AG08396 (cell line): ENCODE measurements at regions not wholly inside any gene's neighbourhood (a gene's known extent, or its start where the extent isn't known, plus 50 kb on each side); places are given as distances from the start of the nearest gene placed in this dataset.
"Not testable (repeated sequence)": the region's sequence is repeated elsewhere in the genome, so short reads cannot be mapped to it uniquely, and the experiment has no call there.

Source experiments
- DNase-seq: peaks from one replicate; pipeline ENCODE4 v3.0.0; 2012; ENCODE audit warnings: low spot score, mixed read lengths

DNA sequence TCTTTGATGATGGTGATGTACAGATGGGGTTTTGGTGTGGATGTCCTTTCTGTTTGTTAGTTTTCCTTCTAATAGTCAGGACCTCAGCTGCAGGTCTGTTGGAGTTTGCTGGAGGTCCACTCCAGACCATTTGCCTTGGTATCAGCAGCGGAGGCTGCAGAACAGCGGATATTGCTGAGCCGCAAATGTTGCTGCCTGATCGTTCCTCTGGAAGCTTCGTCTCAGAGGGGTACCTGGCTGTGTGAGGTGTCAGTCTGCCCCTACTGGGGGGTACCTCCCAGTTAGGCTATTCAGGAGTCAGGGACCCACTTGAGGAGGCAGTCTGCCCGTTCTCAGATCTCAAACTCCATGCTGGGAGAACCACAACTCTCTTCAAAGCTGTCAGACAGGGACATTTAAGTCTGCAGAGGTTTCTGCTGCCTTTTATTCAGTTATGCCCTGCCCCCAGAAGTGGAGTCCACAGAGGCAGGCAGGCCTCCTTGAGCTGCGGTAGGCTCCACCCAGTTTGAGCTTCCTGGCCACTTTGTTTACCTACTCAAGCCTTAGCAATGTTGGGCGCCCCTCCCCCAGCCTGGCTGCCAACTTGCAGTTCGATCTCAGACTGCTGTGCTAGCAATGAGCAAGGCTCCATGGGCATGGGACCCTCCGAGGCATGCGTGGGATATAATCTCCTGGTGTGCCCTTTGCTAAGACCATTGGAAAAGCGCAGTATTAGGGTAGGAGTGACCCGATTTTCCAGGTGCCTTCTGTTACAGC lies 264.5 kb downstream of the MATN1 start:
- not testable (repeated sequence) for DNase-seq

GRCh38 chr1:30452925-30453324 lies 270.5 kb downstream of the MATN1 start:
- DNase-seq, result no peak

DNA sequence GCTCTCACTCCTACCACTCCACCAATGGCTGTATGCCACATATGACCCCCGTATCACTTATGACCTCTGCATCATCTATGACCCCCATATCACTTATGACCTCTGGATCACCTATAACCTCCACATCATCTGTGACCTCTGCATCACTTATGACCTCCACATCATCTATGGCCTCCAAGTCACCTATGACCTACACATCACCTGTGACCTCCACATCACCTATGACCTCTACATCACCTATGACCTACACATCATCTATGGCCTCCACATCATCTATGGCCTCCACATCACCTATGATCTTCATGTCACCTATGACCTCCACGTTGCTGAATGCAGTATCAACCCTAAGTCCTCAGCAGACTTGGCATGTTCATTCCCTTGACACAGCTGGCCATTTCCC lies 271.2 kb downstream of the MATN1 start:
- DNase-seq, result no peak

DNA sequence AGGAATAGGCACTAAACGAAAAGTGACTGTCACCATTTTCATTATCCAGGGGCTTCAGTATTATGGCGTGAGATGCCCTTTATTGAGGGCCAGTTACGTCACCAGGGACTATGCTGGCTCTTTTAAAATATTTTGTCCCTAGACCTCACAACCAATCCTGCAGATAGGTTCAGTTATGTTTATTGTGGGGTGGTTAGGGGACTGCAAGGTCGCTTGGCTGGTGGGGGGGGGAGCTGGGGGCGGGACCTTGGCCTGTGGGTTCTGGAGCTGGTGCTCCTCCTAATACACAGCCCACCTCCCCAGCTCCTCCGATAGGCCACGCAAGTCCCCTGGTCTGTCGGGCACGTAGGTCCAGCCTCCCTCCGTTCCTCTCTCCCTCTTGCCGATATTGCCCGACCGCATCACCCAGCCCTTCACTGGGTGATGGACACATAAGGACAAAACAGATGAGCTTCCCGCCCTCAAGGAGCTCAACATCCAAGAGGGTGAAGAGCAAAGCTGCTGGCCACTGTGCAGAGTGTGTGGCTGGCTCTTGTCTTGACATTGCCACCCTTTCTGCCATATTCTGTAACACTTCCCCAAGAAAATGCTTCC lies 271.8 kb downstream of the MATN1 start:
- no peak for DNase-seq

DNA sequence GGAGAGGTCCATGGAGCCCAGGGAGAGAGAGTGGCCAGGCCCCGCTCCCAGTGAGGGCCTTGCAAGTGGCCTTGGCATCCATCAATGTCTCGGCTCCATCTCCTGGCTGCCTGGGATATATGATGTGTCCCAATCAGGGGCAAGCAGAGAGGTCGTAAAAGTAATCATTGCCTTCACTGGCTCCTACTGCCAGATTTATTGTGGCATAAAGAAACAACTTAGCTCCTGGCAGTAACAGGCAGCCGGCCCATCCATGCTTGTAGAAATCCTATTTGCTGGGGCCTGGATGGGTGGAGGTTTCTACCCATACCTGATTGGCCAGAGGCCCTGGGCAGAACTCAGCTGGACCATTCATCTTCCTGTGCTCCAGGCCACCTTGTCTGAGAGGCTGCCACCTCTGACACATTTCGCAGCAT lies 272.6 kb downstream of the MATN1 start:
- DNase-seq, result no peak

DNA sequence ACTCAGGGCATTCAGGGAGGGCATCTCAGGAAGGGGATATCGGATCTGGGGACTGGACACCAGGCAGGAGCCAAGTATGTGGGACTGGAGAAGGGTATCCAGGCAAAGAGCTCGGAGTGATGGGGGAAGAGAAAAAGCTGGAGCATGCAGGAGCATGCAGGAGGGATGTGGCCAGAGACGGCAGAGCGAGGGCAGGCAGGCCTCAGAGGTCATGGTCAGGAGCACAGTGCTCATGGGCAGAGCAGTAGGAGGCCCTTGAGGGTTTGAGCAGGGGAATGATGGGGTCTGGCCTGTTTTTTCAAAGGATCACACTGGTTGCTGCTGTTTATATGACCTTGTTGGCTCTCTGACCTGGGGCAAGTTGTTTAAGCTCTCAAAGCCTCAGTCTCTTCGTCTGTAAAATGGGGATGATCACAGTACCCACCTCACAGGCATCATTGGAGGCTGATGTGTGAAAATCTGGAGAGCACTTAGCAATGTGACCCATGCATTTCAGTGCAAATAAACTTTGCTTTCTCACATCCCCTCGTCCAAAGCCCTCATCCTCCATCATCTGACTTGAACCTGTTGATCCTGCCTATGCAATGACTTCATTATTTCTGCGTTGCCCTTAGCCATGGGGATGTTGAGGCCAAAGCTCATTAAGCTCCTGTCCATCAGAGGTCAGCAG lies 273.1 kb downstream of the MATN1 start:
- DNase-seq, result no peak

- no peak for DNase-seq
These were observed 273.8 kb downstream of the MATN1 start for GRCh38 chr1:30449428-30450147.

DNA sequence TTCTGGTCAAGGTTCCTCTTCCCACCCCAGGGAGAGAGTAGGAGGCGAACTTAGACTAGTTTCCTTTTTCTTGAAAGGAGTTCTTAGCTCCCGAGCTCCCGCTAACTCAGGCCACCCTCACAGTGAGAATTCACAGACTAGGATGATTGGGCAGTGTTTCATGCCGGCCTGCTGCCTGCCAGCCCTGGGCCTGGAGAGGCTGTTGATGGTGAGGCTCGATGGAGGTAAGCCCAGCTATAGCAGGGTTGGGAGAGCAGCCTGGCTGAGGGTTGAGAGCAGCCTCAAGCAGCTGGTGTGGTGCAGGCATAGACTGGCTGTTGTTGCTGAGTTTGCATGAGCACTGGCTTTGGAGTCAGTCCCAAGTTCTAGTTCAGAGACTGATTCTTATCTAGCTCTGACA lies 274.4 kb downstream of the MATN1 start:
- no peak for DNase-seq

DNA sequence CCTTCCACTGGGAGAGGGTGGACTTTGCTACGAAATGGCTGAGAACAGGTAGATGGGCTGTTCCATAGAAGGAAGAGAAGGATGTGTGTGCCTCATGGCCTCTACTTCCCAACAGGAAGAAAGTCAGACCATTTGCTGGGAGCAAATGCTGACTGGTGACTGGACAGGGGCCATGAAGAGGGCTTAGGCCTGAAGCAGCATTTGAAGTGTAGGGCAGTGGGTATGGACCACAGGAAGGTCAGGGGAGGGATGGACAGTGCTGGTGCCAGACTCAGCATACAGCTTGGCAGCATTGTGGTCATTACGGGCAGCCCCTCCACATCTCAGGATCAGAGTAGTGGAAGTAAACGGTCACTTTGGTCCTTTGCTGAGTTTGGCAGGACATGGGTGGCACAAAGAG lies 275.7 kb downstream of the MATN1 start:
- no peak for DNase-seq

DNA sequence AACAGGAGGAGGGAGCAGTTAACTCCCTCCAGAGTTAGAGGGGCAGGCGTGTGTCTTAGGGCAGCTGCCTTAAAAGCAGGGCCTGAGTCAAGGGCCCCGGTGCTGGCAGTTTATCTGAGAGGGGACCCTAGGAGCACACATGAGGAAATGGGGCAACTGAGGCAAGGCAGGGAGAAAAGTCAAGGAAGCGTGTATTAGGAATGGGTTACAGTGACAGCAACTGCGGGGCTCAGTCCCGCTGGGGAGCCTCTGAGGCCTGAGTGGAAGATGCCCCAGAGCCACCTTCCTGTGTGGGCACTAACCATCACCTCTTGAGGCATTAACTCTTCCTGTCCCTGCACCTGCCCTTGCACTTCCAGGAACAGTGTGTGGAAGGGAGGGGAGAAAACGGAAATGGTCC lies 276.3 kb downstream of the MATN1 start:
- no peak for DNase-seq

DNA sequence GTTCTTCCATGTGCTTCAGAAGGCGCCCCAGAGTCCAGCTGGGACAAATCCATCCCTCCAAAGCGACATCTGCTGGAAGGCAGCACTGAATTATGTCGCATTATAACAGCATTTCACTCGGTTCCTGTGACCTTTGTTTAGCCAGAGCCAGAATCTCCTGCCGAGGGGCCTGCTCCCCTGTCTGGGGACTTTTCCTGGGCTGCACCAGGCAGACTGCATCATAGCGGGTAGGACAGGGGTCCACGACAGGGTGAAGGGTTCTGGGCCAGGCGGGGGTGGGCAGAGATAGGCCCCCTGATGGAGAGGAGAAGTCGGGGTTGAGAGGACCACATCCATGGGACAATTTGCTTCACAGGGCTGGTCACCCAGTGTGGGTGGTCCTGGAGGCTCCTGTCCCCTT lies 276.9 kb downstream of the MATN1 start:
- DNase-seq, result no peak

- DNase-seq, result no peak
These were observed 277.3 kb downstream of the MATN1 start for GRCh38 chr1:30446095-30446494.

DNA sequence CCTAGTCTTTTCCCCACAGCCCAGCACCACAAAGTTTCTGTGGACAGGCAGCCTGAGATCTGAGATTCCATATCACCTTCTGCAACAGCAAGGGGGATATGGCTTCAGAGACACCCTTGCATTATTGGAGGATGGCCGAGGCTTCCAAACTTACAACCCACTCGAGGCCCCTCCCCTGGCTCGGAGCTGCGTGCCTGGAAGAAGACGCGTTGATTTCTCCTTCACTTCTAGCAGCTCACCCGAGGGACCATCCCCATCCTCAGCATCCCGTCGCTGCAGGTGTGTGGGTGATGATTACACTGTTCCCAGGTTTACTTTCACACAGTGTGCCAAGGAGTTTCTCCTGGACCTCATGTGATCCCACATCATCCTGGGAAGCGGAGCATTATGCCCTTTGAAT lies 277.9 kb downstream of the MATN1 start:
- no peak for DNase-seq

DNA sequence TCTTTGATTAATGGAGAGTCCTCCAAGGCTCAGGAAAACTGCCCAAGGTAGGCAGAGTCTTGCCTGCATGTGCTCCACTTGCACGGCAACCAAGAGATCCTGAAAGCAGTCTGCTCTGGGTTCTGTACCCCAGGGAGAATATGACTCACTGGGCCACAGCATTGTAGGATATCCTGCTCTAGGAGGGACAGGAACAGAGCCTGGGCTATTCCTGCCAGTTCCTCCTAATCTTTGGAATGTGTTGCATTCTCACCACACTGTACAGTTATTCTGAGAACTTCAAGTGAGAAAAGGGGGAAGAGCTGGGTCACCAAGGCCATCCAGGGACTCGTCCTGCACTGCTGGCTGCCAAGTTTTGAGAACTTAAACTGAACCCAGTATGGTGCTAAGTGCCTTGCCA lies 278.5 kb downstream of the MATN1 start:
- DNase-seq, result no peak

GRCh38 chr1:30444401-30444800 lies 279.0 kb downstream of the MATN1 start:
- DNase-seq, result no peak

DNA sequence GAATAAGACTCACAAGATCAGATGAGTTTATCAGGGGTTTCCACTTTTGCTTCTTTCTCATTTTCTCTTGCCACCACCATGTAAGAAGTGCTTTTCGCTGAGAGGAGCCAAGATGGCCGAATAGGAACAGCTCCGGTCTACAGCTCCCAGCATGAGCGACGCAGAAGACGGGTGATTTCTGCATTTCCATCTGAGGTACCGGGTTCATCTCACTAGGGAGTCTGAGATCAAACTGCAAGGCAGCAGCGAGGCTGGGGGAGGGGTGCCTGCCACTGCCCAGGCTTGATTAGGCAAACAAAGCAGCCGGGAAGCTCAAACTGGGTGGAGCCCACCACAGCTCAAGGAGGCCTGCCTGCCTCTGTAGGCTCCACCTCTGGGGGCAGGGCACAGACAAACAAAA lies 285.1 kb downstream of the MATN1 start:
- not testable (repeated sequence) for DNase-seq

DNA sequence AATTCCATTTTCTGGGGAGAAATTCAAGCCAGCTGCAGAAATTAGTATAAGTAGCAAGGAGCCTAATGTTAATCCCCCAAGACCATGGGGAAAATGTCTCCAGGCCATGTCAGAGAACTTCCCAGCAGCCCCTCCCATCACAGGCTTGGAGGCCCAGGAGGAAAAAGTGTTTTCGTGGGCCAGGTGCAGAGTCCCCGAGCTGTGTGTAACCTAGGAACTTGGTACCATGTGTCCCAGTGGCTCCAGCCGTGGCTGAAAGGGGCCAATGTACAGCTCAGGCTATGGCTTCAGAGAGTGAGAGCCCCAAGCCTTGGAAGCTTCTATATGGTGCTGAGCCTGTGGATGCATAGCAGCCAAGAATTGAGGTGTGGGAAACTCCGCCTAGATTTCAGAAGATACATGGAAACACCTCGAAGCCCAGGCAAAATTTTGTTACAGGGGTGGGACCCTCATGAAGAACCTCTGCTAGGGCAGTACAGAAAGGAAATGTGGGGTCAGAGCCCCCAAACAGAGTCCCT lies 286.3 kb downstream of the MATN1 start:
- DNase-seq, result no peak

- no peak for DNase-seq
These were observed 295.8 kb downstream of the MATN1 start for GRCh38 chr1:30427545-30427944.

DNA sequence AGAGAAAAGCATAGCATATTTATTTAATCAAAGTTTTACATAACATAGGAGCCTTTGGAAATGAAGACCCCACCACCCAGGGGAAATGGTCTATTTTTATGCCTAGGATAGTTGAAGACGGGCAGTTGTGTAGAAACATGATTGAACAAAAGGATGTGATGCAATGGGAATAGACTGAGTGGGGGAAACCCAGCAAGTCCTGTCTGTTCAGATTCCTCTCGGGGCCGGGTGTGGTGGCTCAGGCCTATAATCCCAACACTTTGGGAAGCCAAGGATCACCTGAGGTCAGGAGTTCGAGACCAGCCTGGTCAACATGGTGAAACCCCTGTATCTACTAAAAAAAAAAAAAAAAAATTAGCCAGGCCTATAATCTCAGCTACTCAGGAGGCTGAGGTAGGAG lies 298.3 kb downstream of the MATN1 start:
- no peak for DNase-seq

- DNase-seq, result no peak
These were observed 299.8 kb downstream of the MATN1 start for GRCh38 chr1:30423570-30423969.

- DNase-seq, result no peak
These were observed 301.1 kb downstream of the MATN1 start for GRCh38 chr1:30422251-30422650.

- no peak for DNase-seq
These were observed 302.8 kb downstream of the MATN1 start for GRCh38 chr1:30420519-30421050.
